Neuron (in vitro differentiated cells): ENCODE measurements at regions not wholly inside any gene's neighbourhood (a gene's known extent, or its start where the extent isn't known, plus 50 kb on each side); places are given as distances from the start of the nearest gene placed in this dataset.
"Not testable (repeated sequence)": the region's sequence is repeated elsewhere in the genome, so short reads cannot be mapped to it uniquely, and the experiment has no call there.

ENCODE experiments used
- H2AFZ ChIP-seq: one replicate; pipeline ENCODE4 v1.6.1; 2013; ENCODE audit warnings: low read depth, mild to moderate bottlenecking, inconsistent platforms, low read length, moderate library complexity
- H3K27me3 ChIP-seq: one replicate; pipeline ENCODE4 v1.6.1; 2013; ENCODE audit warnings: low read length; ENCODE audit not compliant: insufficient read depth
- H3K36me3 ChIP-seq: one replicate; pipeline ENCODE4 v1.6.1; 2013; ENCODE audit warnings: low read length; ENCODE audit not compliant: insufficient read depth
- H3K4me1 ChIP-seq: one replicate; pipeline ENCODE4 v1.6.1; 2013; ENCODE audit warnings: low read length; ENCODE audit not compliant: insufficient read depth
- H3K4me3 ChIP-seq: 2 replicates; pipeline ENCODE4 v1.5.1; 2013; ENCODE audit warnings: mild to moderate bottlenecking, low read length, moderate library complexity
- H3K9me3 ChIP-seq: one replicate; pipeline ENCODE4 v1.6.1; 2013; ENCODE audit warnings: low read length

GRCh38 chr16:61418802-61419201 lies 617.4 kb downstream of the CDH8 start:
- peaks cover 18% of the 10 kb centered on the region for H3K4me1 ChIP-seq
- H3K27me3 ChIP-seq, H3K9me3 ChIP-seq, H2AFZ ChIP-seq, H3K36me3 ChIP-seq, H3K4me3 ChIP-seq: not testable (repeated sequence)

DNA sequence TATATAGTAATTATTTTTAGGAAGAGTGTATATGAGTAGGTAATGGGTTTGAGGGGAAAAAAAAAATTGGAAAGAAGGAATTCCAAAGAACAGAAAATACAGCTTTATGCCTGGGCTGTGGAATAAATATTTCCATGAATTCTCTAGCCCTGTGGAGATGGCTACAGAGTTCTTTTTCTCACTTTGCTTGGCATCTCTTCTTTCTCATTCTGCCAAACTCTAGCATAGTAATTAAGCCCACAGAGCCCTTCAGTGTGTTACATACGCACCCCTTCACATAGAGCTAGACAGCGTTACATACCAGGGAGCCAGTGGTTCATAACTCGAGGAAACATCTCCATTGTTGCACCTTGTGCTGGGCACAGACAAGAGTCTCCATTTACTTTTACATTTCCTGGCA lies 621.1 kb downstream of the CDH8 start:
- Histone ChIP-seq H3K36me3 (no peaks in the 10 kb centered on the region), H3K27me3 (no peaks in the 10 kb centered on the region), H3K4me3 (no peak overlapping the region), H2AFZ (no peak overlapping the region), H3K4me1 (peaks cover 36% of the 10 kb centered on the region), H3K9me3 (no peaks in the 10 kb centered on the region)

GRCh38 chr16:61413021-61413420 lies 623.2 kb downstream of the CDH8 start:
- Histone ChIP-seq H3K27me3 (no peaks in the 10 kb centered on the region), H3K4me3 (no peak overlapping the region), H3K9me3 (no peaks in the 10 kb centered on the region), H3K36me3 (no peaks in the 10 kb centered on the region), H3K4me1 (peaks cover 28% of the 10 kb centered on the region), H2AFZ (no peak overlapping the region)

GRCh38 chr16:61412562-61412961 lies 623.7 kb downstream of the CDH8 start:
- peaks cover 28% of the 10 kb centered on the region for H3K4me1 ChIP-seq
- H3K27me3 ChIP-seq: no peaks in the 10 kb centered on the region
- no peaks in the 10 kb centered on the region for H3K9me3 ChIP-seq
- H3K4me3 ChIP-seq: no peak overlapping the region
- H2AFZ ChIP-seq: no peak overlapping the region
- no peaks in the 10 kb centered on the region for H3K36me3 ChIP-seq

- H3K36me3 ChIP-seq: no peaks in the 10 kb centered on the region
- peaks cover 24% of the 10 kb centered on the region for H3K4me1 ChIP-seq
- no peaks in the 10 kb centered on the region for H3K27me3 ChIP-seq
- no peak overlapping the region for H3K4me3 ChIP-seq
- H2AFZ ChIP-seq: no peak overlapping the region
- no peaks in the 10 kb centered on the region for H3K9me3 ChIP-seq
These were observed 626.6 kb downstream of the CDH8 start for GRCh38 chr16:61409604-61410003.

DNA sequence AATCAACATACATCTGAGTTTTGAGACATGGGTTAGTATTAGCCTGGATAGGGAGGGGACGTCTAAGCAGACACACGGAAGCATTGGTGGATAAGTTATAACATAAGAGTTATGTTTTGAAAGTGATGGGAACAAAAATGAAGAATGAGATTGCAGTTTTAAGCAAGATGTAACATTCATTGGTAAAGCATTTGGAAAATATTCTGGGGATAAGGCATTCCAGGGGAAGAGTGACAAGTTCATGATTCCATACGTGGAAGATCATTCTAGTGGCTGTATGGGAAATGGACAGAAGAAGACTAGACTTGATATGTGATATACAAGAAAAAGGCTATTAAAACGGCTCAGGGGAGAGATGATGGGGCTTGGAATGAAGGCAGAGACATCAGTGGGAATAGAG lies 632.9 kb downstream of the CDH8 start:
- H2AFZ ChIP-seq: no peak overlapping the region
- H3K36me3 ChIP-seq: no peaks in the 10 kb centered on the region
- H3K27me3 ChIP-seq: no peaks in the 10 kb centered on the region
- H3K9me3 ChIP-seq: no peaks in the 10 kb centered on the region
- no peaks in the 10 kb centered on the region for H3K4me1 ChIP-seq
- H3K4me3 ChIP-seq: no peak overlapping the region

DNA sequence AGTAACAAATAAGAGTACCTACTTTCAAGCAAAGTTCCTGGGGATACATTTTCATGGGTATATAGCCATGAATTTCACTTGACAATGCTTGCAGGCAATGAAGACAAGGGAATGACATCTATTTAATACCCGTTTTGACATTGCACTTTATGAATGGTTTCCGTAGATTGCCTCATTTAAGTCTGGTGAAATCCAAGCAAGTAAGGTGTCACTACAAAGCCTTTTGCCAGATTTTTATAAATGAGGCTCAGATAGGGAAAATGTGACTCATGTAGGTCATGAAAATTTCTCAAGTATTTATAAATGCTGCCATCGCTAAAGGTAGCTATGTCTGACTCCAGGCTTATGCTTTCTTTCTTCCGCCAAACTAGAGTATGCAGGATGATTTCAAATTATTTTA lies 644.3 kb downstream of the CDH8 start:
- Histone ChIP-seq H3K9me3 (no peaks in the 10 kb centered on the region), H3K4me3 (no peak overlapping the region), H3K4me1 (no peaks in the 10 kb centered on the region), H3K27me3 (no peaks in the 10 kb centered on the region), H3K36me3 (no peaks in the 10 kb centered on the region), H2AFZ (no peak overlapping the region)

DNA sequence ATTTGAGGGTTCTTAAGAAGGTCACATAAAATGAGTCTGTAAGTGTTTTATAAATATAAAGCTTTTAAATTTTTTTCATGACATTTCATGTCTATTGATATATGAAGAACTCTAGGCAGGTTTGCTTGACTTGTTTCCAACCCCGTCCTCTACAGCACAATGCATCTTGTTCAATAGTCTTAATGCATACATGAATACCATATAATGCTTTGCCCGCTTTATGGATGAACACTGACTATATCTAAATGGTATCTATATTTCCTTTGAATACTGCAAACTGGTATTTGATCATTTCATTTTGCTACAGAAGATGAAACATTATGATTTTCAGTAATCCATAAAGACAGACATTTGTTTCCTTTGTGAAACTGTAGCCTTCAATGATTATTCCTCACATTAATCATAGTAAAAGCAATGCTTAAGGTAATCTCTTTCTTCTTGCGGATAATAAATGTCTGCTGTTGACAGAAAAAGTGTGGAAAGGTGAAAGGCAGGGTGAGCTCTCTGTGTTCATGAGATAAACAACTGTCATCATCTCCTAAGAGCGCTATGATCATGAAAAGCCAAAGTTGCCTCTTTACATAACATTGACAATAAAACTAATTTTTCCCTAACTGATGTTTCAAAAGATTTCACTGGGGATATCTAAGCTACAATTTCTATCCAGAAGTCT lies 645.1 kb downstream of the CDH8 start:
- Histone ChIP-seq H3K9me3 (no peaks in the 10 kb centered on the region), H3K4me1 (peaks cover 4% of the 10 kb centered on the region), H3K36me3 (no peaks in the 10 kb centered on the region), H3K27me3 (no peaks in the 10 kb centered on the region), H2AFZ (no peak overlapping the region), H3K4me3 (no peak overlapping the region)

DNA sequence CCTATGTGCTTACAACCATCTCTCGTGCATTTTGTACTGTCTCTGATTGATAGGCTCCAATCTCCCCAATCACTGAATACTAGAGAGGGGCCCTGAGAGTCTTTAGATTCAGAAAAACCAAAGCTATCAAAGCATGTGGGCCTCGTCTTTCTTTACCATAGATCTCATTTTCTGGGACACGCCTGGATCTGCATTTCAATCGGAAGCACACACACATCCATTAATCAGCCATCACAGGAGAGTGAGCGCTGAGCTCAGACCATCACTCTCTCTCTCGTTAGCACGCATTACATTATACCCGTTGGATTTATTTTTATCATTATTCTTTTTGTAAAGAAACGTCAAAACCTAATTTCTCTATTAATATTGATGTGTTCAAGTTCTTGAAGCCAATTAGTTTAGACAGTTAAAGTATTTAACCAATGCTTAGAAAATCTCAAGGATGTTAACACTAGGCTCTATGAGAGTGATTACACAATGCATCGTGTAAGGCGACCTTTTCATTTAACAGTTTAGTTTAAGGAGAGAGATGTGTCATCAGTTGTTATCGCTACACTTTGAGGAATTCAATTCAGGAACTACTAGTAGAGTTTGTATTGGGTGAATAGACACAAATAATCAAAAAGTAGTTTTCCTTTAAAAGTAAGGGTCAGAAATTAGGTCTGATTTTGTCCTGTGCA lies 650.7 kb downstream of the CDH8 start:
- no peak overlapping the region for H3K4me3 ChIP-seq
- H3K9me3 ChIP-seq: no peaks in the 10 kb centered on the region
- H3K27me3 ChIP-seq: no peaks in the 10 kb centered on the region

GRCh38 chr16:61382435-61382834 lies 653.8 kb downstream of the CDH8 start:
- H2AFZ ChIP-seq: no peak overlapping the region
- H3K9me3 ChIP-seq: no peaks in the 10 kb centered on the region

More for the DNA sequence above, 650.7 kb downstream of the CDH8 start:
- Histone ChIP-seq H3K36me3 (no peaks in the 10 kb centered on the region), H3K4me1 (peaks cover 24% of the 10 kb centered on the region), H2AFZ (peak overlapping the region; percentile 34)

DNA sequence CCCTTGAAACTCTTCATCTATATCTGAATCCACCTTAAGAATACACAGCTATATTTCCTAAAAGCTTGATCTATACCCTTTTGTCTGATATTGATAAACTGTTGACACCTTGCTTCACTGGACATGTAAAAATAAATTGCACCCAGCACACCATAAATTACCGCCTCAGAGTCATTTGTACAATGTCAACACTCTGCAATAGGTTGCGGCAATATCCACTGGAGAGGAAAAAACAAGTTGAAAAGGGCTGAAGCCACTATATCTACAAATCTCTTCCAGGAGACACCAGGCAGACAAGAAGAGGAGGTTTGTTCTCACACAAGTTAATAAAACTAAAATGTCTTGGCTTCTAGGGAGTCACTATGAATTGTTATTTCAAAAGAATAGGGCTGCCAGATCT lies 656.9 kb downstream of the CDH8 start:
- Histone ChIP-seq H3K4me3 (no peak overlapping the region), H3K36me3 (no peaks in the 10 kb centered on the region), H3K27me3 (no peaks in the 10 kb centered on the region), H3K4me1 (peaks cover 7% of the 10 kb centered on the region), H3K9me3 (no peaks in the 10 kb centered on the region), H2AFZ (no peak overlapping the region)

More at GRCh38 chr16:61382435-61382834, 653.8 kb downstream of the CDH8 start:
- Histone ChIP-seq H3K36me3 (no peaks in the 10 kb centered on the region), H3K4me3 (no peak overlapping the region), H3K27me3 (no peaks in the 10 kb centered on the region), H3K4me1 (peaks cover 24% of the 10 kb centered on the region)

- H2AFZ ChIP-seq: no peak overlapping the region
- H3K4me1 ChIP-seq: no peaks in the 10 kb centered on the region
- H3K27me3 ChIP-seq: no peaks in the 10 kb centered on the region
- no peaks in the 10 kb centered on the region for H3K9me3 ChIP-seq
- no peaks in the 10 kb centered on the region for H3K36me3 ChIP-seq
- no peak overlapping the region for H3K4me3 ChIP-seq
These were observed 662.2 kb downstream of the CDH8 start for GRCh38 chr16:61374071-61374470.

- H3K4me1 ChIP-seq: no peaks in the 10 kb centered on the region
- H2AFZ ChIP-seq: no peak overlapping the region
- no peaks in the 10 kb centered on the region for H3K27me3 ChIP-seq
- H3K4me3 ChIP-seq: no peak overlapping the region
- no peaks in the 10 kb centered on the region for H3K36me3 ChIP-seq
- no peaks in the 10 kb centered on the region for H3K9me3 ChIP-seq
These were observed 664.4 kb downstream of the CDH8 start for GRCh38 chr16:61371881-61372280.

DNA sequence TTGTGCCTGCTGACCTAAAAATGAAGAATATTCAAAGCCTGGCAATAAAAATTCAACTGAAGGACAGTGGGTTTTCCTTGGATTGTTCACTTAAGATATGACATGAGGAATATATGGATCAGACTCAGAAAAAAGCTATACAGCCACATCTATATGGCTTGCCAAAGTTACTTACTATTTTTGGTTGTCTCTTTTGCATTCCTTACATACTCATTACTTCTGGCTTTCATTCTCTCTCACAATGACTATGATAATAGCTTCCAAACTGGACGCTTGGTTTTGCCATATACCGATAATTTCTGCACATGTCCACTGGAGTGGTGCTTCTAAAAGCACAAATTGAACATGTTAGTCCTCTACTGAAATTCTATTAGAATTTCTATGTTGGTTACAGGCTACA lies 664.9 kb downstream of the CDH8 start:
- Histone ChIP-seq H3K4me1 (no peaks in the 10 kb centered on the region), H3K36me3 (no peaks in the 10 kb centered on the region), H3K4me3 (no peak overlapping the region), H2AFZ (no peak overlapping the region), H3K27me3 (no peaks in the 10 kb centered on the region), H3K9me3 (no peaks in the 10 kb centered on the region)
